ENCODE measurements at regions not wholly inside any gene's neighbourhood (a gene's known extent, or its start where the extent isn't known, plus 50 kb on each side); places are given as distances from the start of the nearest gene placed in this dataset.

DNA sequence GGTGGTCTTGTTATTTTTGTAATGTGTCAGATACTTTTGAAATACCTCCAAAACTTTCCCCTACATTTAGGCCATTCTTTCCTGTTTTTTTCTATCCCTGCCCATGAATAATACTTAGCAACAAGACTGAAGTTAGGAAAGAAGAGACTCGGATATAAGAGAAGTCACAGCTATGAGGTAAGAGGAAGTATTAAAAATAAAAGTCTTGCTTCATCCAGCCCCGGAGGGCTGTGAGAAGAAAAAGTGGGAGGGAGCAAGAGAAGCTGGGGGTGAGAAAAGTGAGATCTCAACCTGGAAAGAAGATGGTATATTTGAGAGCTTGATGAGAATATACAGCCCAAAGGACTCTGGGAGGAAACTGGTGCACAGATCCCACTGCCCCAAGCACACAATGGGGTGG, 213.5 kb upstream of the CDIN1 start:
- no peaks in the 10 kb centered on the region for H3K79me2 ChIP-seq (ENCODE audit: control insufficient read depth, insufficient read depth, low read length)
- no peak overlapping the region for H3K4me2 ChIP-seq (replicated peaks; ENCODE audit: low read depth, low read length, poor library complexity, severe bottlenecking)
- H4K20me1 ChIP-seq (ENCODE audit: control insufficient read depth, insufficient read depth, low read length, poor library complexity, severe bottlenecking), result no peaks in the 10 kb centered on the region
- no peak for DNase-seq
- Mint-ChIP-seq H3K27ac (no peak overlapping the region), H3K4me1 (no peaks in the 10 kb centered on the region), H3K9me3 (ENCODE audit: insufficient read depth) (peaks cover 2% of the 10 kb centered on the region), H3K27me3 (no peaks in the 10 kb centered on the region), H3K4me3 (no peak overlapping the region)
- H3K27ac ChIP-seq (ENCODE audit: low read length in 2 of 2), result no peak overlapping the region
- H2AFZ ChIP-seq (ENCODE audit: insufficient read depth, low read depth, low read length, poor library complexity, severe bottlenecking), result no peak overlapping the region
- intact Hi-C loops (cut with micrococcal nuclease), result no loop called here
- CTCF ChIA-PET, result no interaction called here
- no peaks in the 10 kb centered on the region for H3K36me3 ChIP-seq (replicated peaks in 1 of 2; ENCODE audit: control extremely low read depth in 1 of 2, control insufficient read depth in 1 of 2, extremely low read depth in 1 of 2, insufficient read depth in 2 of 2, low read length in 1 of 2)
- H3K27me3 ChIP-seq (replicated peaks in 1 of 4; ENCODE audit: control extremely low read depth in 1 of 4, control insufficient read depth in 3 of 4, insufficient read depth in 4 of 4, low read length in 3 of 4), result no peaks in the 10 kb centered on the region
- H3K9ac ChIP-seq (ENCODE audit: low read length), result no peak overlapping the region
- no peak overlapping the region for H3K4me3 ChIP-seq (ENCODE audit: control extremely low read depth in 1 of 5, extremely low read depth in 1 of 5, insufficient read depth in 1 of 5, low read depth in 2 of 5, low read length in 4 of 5)
- POLR2A ChIA-PET, result no interaction called here
- no peaks in the 10 kb centered on the region for H3K4me1 ChIP-seq (ENCODE audit: control insufficient read depth in 2 of 2, insufficient read depth in 2 of 2, low read length in 2 of 2)
- ATAC-seq (ENCODE audit: low read depth), result no peak
- WGBS (ENCODE audit: insufficient coverage), result 36% methylated on average over 1 of the region's 2 CpGs
- no peaks in the 10 kb centered on the region for H3K9me3 ChIP-seq (ENCODE audit: control extremely low read depth in 1 of 3, control insufficient read depth in 2 of 3, insufficient read depth in 1 of 3, low read length in 2 of 3)
- TF ChIP-seq, protein P1, sequence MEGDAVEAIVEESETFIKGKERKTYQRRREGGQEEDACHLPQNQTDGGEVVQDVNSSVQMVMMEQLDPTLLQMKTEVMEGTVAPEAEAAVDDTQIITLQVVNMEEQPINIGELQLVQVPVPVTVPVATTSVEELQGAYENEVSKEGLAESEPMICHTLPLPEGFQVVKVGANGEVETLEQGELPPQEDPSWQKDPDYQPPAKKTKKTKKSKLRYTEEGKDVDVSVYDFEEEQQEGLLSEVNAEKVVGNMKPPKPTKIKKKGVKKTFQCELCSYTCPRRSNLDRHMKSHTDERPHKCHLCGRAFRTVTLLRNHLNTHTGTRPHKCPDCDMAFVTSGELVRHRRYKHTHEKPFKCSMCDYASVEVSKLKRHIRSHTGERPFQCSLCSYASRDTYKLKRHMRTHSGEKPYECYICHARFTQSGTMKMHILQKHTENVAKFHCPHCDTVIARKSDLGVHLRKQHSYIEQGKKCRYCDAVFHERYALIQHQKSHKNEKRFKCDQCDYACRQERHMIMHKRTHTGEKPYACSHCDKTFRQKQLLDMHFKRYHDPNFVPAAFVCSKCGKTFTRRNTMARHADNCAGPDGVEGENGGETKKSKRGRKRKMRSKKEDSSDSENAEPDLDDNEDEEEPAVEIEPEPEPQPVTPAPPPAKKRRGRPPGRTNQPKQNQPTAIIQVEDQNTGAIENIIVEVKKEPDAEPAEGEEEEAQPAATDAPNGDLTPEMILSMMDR (IDR thresholded peaks at IDR 0.05), result no peak
- TF ChIP-seq EZH2 (IDR thresholded peaks at IDR 0.05; ENCODE audit: borderline replicate concordance, insufficient read depth, low read depth, low read length, poor library complexity, severe bottlenecking), result no peak

DNA sequence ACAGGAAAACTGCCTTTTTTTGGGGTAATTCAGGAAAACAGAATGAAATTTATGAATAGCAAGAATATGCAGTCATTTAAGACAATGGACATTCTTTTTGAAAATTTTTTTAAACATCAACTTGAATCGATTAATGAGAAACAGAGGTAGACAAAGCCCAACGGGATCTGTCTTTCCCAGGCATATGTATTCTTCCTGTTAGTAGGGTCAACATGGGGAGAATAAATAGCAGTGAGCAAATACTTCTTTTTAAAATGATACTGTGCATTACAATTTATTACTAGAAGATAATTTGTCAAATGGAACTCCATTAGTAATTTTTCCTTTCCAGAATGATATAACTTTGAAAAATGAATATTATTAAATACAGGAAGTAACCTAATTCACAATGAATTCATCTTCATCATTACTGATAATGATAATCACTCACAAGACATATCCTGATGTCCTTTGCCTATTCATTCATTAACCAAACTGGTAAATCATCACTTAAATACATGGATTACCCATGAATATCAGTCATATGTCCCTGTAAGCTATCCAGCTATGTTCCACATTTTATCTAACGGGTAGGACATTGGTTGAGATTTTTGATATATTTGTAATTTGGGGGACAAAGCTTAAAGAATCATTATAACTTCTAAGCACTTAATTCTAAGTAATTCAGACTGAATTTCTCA, 209.2 kb upstream of the CDIN1 start:
- intact Hi-C loops (cut with micrococcal nuclease), result no loop called here
- DNase-seq (no peak), ATAC-seq (ENCODE audit: low read depth) (no peak)
- no peaks in the 10 kb centered on the region for H3K27me3 ChIP-seq (replicated peaks in 1 of 4; ENCODE audit: control extremely low read depth in 1 of 4, control insufficient read depth in 3 of 4, insufficient read depth in 4 of 4, low read length in 3 of 4)
- TF ChIP-seq, protein P1 (IDR thresholded peaks at IDR 0.05), result no peak
- TF ChIP-seq EZH2 (IDR thresholded peaks at IDR 0.05; ENCODE audit: borderline replicate concordance, insufficient read depth, low read depth, low read length, poor library complexity, severe bottlenecking), result no peak
- no peaks in the 10 kb centered on the region for H3K36me3 ChIP-seq (replicated peaks in 1 of 2; ENCODE audit: control extremely low read depth in 1 of 2, control insufficient read depth in 1 of 2, extremely low read depth in 1 of 2, insufficient read depth in 2 of 2, low read length in 1 of 2)
- no peaks in the 10 kb centered on the region for H3K9me3 ChIP-seq (ENCODE audit: control extremely low read depth in 1 of 3, control insufficient read depth in 2 of 3, insufficient read depth in 1 of 3, low read length in 2 of 3)
- Mint-ChIP-seq H3K4me3 (no peak overlapping the region), H3K27me3 (no peaks in the 10 kb centered on the region), H3K4me1 (no peaks in the 10 kb centered on the region), H3K9me3 (ENCODE audit: insufficient read depth) (peaks cover 2% of the 10 kb centered on the region), H3K27ac (no peak overlapping the region)
- POLR2A ChIA-PET, result no interaction called here
- H3K9ac ChIP-seq (ENCODE audit: low read length), result no peak overlapping the region
- CTCF ChIA-PET, result no interaction called here
- no peaks in the 10 kb centered on the region for H3K4me1 ChIP-seq (ENCODE audit: control insufficient read depth in 2 of 2, insufficient read depth in 2 of 2, low read length in 2 of 2)
- no peak overlapping the region for H2AFZ ChIP-seq (ENCODE audit: insufficient read depth, low read depth, low read length, poor library complexity, severe bottlenecking)
- H3K4me3 ChIP-seq (ENCODE audit: control extremely low read depth in 1 of 5, extremely low read depth in 1 of 5, insufficient read depth in 1 of 5, low read depth in 2 of 5, low read length in 4 of 5), result no peak overlapping the region
- H3K4me2 ChIP-seq (replicated peaks; ENCODE audit: low read depth, low read length, poor library complexity, severe bottlenecking), result no peak overlapping the region
- H3K27ac ChIP-seq (ENCODE audit: low read length in 2 of 2), result no peak overlapping the region
- H4K20me1 ChIP-seq (ENCODE audit: control insufficient read depth, insufficient read depth, low read length, poor library complexity, severe bottlenecking), result no peaks in the 10 kb centered on the region
- WGBS (ENCODE audit: insufficient coverage), result no CpG with 5 or more reads among the region's 3 CpGs
- H3K79me2 ChIP-seq (ENCODE audit: control insufficient read depth, insufficient read depth, low read length), result no peaks in the 10 kb centered on the region
